Lung microvascular endothelial cell (primary cell): ENCODE measurements at regions not wholly inside any gene's neighbourhood (a gene's known extent, or its start where the extent isn't known, plus 50 kb on each side); places are given as distances from the start of the nearest gene placed in this dataset.
A peak's percentile ranks its signal among the peaks of the same experiment; 100 is the strongest.

Source experiments
- DNase-seq, 2 donors: peaks; one replicate each; pipeline versions ENCODE4 v3.0.0 to v3.0.0-alpha.2; 2010; ENCODE audit warnings: low read depth in 2 of 2

DNA sequence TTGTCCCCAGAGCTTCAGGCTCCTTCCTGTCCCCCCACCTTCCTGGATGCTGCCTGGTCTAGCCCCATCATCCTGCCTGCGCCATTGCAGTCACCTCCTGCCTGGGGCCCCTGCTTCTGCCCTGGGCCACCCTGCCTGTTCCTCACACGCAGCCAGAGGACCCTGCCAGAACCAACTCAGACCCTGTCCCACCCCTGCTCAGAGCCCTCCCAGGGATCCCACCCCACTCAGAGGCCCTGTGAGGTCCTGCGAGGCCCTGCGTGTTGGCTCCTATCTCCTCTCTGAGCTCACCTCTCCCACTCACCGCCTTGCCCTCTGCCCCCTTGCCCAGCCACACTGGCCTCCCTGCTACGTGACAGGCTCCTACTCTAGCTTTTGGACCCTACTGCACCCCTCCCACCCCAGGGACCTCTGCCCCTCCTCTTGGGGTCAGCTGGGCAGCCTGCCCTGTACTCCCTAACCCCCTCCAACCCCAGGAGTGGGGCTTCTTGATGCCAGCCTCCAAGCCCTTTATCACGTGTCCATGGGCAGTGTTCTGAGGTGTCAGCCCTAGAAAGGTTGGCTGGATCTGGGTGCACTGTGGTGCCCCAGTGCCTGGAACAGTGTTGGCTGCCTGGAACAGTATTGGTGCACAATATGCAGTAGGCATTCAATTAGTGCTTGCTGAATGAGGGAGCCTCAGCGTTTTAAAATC is 68.3 kb downstream of the CEBPB start:
- DNase-seq, result no peak

GRCh38 chr20:50259705-50260478 is 69.3 kb downstream of the CEBPB start:
- DNase-seq, result no peak

DNA sequence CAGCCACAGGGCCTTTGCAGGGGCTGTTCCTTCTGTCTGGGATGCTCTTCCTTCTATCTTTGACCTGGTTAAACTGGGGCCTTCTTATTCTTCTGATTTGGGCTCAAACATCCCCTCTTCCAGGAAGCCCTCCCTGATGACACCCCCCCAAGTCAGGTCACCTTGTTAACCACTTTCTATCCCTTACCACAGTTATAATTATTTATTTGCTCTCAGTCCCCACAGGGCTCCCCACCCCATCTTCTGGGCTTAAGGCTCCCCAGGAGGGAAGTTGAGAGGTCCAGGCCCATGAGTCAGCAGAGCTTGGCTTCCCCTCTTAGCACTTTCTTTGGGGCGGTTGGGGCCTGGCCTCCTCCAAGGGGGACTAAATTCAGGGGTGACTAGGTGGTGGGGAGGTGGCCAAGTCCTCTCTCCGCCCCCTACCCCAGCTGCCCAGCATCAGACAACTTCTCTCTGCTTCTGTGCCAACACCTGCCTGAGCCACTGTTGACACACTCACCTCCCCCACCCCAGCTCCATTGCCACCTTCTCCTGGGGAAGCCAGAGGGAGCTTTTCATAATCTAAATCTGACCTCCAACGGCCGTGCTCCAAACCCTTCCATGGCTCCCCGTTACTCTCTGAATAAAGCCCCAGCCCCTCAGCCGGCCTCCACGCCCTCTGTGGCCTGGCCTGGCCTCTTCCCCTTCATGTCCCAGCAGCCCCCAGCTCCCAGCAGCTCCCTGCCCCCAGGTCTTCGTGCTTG is 70.0 kb downstream of the CEBPB start:
- DNase-seq, result no peak

DNA sequence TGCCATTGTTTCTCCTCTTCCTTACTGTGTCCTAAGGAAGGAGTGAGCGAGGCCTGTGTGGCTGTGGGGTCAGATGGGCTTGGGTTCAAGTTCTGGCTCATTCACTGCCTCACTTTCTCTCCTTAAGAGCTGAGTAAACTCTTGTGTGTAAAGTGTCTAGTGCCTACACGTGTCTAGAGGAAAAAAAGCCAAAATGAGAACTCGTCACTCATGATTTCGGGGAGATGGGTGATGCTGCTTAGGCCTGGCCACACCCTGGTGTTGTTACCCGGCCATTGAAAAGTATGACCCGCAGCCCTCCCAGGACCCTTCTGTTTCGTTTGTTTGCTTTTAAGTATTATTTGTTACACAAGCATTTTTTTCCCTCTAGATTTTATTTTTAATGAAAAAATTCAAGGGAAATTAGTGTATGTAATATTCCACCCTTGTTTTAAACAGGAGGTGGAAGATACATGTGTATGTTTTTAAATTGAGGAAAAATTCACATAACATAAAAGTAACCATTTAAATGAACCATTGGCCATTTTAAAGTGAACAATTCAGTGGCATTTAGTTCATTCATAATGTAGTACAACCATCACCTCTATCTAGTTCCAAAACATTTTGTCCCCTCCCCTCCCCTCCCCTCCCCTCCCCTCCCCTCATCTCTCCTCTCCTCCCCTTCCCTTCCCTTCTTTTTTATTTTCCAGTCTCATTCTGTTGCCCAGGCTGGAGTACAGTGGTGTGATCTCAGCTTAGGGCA is 71.0 kb downstream of the CEBPB start:
- no peak for DNase-seq

DNA sequence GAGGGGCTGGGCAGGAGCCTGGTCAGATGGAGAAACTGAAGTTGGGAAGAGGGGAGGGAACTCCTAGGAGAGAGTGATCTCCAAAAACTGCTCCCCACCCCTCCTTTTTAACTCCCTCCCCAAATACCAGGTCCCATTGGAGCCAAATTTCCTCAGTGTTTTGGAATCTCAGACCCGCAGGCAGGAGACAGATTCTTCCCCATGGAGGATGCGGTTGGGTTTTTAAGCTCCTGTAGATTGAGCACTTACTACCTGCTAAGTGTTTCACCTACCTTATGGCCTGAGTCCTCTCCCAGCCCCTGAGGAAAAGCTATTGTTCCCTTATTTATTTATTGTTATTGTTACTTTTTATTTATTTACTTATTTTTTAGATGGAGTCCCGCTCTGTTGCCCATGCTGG is 73.2 kb downstream of the CEBPB start:
- no peak for DNase-seq

- DNase-seq, result no peak
Measured at GRCh38 chr20:50264534-50265145, 74.0 kb downstream of the CEBPB start.

GRCh38 chr20:50265245-50265946 is 74.8 kb downstream of the CEBPB start:
- no peak for DNase-seq

GRCh38 chr20:50266293-50267040 is 75.8 kb downstream of the CEBPB start:
- DNase-seq, result no peak

- peak in 1 of 2 donors; percentile 39 for DNase-seq
Measured at GRCh38 chr20:50267041-50267865, 76.6 kb downstream of the CEBPB start.

GRCh38 chr20:50267866-50268219 is 77.2 kb downstream of the CEBPB start:
- no peak for DNase-seq

DNA sequence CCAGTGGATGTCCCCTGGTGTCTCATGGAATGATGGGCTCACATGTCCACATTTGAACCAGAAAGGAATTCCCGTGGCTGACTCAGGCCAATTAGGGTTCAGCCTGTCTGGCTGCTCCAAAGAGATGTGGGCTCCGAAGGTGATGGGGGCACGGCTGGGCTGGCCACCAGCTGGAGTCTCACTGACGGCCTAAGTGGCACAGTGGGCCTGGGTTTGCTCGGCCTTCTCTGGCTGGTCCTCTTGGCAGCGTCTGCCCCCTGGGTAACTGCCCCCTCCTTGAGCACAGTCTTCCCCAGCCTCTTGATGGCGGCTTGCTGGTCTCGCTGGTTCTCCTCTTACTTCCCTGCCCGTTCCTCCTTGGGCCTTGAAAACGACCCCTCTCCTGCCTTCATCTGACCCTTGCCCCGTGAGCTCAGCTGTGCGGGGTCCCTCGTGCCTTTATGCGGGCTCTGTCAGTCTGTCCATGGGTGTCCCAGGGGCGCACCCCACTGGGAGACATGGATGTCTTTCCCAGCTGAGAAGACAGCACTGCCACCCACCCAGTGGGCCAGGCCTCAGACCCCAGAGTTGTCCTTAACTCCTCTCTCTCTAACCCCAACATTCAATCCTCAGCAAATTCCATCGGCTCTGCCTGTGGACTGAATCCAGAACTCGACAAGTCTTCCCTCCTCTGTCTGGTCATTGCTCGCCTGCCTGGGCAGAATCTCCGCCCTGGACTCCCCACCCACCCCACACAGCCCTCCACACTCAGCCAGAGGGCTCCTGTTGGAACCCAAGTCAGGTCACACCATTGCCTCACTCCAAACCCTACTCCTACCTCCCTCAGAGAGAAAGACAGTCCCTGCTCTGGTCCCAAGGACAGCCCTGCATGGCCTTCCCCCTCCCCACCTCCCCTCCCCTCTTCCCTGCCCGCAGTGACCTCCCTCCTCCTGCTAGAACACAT is 78.7 kb downstream of the CEBPB start:
- DNase-seq, result no peak

DNA sequence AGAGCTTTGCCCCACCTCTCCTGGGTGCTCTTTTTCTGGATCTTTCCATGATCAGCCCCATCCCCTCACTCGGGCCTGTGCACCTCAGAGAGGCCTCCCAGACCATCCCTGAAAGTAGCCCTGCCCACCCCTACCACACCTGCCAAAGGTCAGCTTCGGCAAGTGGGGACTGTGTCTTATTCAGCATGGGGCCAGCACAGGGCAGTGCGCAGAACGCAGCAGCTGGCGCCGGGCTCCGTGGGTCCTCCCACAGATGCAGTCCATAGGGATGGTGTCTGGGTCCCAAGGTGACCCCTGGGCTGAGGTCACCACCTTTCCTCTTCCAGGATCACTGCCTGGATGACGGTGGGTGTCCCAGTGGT is 79.4 kb downstream of the CEBPB start:
- DNase-seq, result no peak

DNA sequence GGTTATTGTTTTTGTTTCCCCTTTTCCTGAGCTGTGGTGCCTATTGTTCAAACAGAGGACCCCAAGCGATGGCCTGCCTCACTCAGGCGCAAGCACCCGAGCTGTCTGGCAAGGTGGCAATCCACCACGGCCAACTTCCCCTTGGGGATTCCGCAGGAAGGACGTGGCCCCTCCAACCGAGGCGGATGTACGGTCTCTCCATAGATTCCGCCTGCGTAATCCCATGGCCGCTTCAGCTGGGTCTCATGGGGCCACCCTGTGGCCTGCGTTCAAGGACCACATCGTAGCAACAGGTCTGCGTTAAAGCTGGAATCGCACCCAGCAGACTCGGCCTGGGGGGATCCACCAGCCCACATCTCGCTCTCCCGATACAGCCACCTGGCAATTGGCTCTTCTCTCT is 79.9 kb downstream of the CEBPB start:
- DNase-seq, result peak in 1 of 2 donors; percentile 54

DNA sequence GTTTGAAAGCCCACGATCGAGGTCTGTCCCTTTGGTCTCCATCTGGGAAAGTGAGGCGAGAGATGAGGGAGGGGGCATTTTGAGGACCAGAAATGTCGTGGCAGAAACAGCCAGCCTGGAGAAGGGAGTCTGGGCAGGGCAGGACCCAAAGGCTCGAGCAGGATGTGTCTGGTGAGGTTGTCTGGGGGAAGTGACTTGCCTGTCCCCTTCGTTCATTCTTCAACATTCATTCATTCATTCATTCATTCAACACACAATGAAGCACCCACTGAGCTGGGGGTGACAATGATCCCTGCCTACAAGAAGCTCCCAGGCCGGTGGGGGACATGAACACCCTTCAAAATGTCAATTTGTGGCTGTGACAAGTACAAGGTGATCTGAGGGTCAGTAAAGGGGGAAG is 80.5 kb downstream of the CEBPB start:
- no peak for DNase-seq

GRCh38 chr20:50271612-50272011 is 81.0 kb downstream of the CEBPB start:
- no peak for DNase-seq

DNA sequence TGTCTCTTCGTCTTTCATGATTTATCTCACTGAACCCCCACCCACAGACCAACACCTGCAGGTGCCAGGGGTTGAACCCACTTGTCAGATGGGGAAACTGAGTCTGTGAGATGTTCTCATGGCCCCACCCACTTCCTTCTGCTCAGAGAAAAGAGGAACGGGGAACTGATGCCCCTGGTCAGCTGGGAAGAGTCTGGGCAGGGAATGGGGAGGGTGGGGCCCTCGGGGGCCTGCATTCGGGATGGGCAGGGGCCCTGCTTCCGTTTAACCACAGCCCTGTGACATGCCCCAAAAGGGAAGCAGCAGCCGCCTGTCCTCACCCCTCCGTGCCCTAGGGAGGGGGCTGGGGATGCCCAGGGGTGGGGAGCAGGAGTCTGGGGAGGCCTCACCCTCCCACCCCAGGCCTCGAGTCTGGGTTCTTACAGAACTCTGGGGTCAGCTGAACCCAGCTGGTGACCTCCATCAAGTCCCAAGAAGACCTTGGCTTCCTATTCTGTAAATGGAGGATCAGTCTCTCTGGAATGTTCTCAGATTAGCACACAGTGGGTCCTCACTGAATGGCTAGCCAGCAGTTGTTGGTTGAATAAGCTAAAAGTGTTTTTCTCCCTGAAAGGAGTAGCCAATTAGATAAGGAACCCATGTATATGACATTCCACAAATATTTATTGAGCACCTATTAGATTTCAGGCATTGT is 81.5 kb downstream of the CEBPB start:
- no peak for DNase-seq

DNA sequence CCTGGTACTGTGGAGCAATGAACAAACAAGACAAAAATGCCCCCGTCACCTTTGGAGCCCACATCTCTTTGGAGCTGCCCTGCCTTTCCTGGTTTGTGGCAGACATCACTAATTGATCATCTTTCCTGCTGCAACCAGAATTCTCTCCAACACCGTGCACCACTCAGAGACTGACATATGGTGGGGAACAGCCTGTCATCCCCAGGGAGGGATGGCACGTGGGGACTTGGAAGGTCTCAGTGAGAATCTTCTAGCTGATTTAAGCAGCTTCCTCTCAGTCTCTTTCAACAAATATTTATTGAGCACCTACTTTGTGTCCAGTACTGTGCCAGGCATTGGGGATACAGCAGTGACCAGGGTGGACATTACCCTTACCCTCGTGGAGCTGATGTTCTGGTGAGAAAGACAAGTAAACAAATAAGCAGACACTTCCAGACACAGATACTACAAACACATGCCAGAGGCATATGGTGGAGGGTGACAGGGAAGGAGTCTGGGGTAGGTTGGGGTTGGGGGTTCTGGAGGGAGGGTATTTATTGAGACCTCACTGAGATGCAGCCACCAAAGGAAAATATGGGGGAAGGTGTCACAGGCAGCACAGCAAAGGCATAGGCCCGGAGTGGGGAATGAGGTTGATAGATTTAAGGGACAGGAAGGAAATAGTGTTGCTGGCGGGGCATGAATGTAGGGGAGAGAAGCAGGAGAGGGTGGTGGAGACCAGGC is 82.3 kb downstream of the CEBPB start:
- DNase-seq, result peak in 1 of 2 donors; percentile 44
